ENCODE measurements at regions not wholly inside any gene's neighbourhood (a gene's known extent, or its start where the extent isn't known, plus 50 kb on each side); places are given as distances from the start of the nearest gene placed in this dataset.
A peak's percentile ranks its signal among the peaks of the same experiment; 100 is the strongest.

DNA sequence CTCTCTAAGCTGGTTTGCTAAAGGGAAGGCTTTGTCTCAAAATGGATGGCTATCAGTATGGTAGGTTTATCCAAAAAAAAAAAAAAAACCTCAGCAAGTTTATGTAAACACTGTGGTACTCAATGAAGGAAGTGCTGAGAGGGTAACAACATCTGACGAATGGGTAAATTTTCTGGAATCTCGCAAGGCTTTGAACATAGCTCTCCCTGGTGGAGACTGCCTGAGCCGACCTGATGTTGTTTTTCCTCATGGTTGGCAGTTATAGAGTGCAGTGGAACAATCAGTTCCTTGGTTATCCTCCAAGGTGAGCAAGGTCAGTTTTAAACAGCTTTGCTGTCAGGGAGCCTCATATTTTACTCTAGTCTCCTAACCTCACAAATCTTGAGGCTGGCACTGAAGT lies 94.6 kb downstream of the ZPLD1 start:
- peak in 1 of 2 experiments; percentile 45 for DNase-seq

- DNase-seq = no peak
Measured at GRCh38 chr3:102530415-102531181, 95.8 kb downstream of the ZPLD1 start.

GRCh38 chr3:102531686-102532085 lies 96.9 kb downstream of the ZPLD1 start:
- no peak for DNase-seq

- DNase-seq = no peak
Measured at GRCh38 chr3:102532901-102533300, 98.1 kb downstream of the ZPLD1 start.

GRCh38 chr3:102533784-102534183 lies 99.0 kb downstream of the ZPLD1 start:
- DNase-seq = no peak

- peak; percentile 54 to 74 for DNase-seq
Measured at GRCh38 chr3:102536456-102536855, 101.6 kb downstream of the ZPLD1 start.

DNA sequence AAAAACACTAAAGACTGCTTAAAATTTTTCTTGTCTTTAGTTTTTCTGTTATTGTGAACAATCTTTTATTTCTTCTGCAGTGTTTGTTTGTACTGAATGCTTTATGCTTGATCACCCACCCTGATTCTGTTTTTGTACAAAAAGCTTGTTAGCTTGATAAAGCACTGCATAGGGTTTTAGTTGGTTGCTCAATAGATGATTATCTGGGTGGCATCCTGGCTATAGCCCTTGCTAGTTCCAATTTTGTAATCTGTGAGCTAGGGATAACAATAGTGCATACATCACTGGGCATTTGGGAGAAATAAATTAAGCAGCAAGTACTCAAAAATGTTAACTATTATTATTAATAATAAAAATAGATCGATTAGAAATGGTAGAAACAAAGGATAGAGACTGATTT lies 102.3 kb downstream of the ZPLD1 start:
- DNase-seq = no peak

DNA sequence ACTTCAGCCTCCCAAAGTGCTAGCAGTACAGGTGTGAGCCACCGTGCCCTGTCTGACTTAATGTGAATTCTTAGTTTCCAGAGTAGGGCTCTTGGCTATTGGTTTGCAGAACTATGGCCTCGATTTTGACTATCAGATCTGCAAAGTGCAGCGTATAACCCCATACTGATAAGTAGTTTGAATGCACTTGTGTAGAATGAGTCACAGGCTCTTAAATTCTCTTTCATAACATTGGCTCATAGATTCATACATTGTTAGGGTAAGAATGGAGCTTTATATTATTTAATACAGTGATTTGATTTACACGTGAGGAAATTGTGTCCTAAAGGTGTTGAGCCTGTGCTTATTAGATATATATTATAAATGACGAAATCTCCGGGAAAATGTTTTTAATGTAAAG lies 109.9 kb downstream of the ZPLD1 start:
- no peak for DNase-seq

- no peak for DNase-seq
Measured at GRCh38 chr3:102545276-102545675, 110.5 kb downstream of the ZPLD1 start.

DNA sequence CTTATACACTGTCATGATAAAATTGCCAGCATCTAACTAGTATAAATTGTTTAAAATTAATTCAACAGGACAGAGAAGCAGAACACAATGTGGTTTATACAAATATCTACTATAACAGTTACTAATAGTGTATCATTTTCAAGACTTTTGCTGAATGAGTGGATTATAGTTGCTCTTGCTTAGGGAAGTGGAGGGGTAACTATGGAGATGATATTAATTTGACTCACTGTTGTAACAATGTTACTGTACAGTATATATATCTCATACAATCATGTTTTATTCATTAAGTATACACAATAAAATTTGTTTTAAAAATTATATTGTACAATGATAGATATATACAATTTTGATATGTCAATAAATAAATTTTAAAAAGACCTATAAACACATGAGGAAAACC lies 119.1 kb downstream of the ZPLD1 start:
- DNase-seq = no peak

GRCh38 chr3:102570511-102570910 lies 135.7 kb downstream of the ZPLD1 start:
- DNase-seq = no peak

DNA sequence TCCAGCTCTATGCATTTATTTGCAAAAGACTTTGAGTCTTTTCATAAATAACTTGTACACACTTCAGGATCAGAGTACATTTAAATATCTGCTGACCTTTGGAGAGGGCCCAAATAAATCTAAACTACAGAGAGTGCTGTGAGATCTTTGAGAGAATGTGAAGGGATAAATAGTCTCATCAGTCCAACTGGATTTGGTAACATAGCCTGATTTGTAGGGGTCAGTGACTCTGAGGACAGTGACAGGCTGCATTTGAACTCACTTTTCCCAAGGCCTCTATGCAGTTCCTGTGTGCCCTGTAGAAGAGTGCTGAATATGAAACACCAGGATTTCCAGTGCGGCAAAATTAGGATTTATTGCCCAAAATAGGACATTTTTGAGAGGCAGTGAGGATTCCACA lies 136.2 kb downstream of the ZPLD1 start:
- no peak for DNase-seq

DNA sequence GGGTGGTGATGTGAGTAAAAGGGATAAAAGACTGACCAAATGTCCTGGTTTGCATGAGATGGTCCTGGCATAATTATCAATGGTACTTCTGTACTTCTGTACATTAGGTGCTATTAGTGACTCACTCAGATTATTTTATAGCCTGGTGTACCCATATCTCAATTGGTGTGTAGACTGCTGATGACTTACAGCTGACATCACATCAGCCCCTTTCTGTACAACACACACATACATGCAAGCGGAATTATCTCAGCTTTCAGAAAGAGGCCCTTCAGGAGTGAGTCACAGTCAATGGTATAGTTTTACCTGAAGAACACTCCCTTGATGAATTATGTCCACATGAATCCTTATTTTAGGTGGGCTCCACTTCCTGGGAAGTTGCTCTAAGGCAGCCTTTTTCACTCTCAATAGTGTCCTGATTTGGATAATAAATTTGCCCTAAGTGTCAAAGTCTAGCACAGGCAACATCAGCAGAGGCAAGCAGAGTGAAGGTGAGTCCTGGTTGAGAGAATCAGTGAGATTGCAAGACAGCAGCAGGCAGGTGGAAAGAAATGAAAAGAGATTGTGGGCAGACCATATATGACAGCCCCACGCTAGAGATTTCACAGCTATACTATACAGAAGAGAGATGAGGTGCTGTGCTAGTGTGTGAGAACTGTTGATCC lies 137.0 kb downstream of the ZPLD1 start:
- no peak for DNase-seq

- no peak for DNase-seq
Measured at GRCh38 chr3:102573483-102574028, 138.7 kb downstream of the ZPLD1 start.

- DNase-seq = no peak
Measured at GRCh38 chr3:102574355-102574754, 139.5 kb downstream of the ZPLD1 start.

- no peak for DNase-seq
Measured at GRCh38 chr3:102576651-102577050, 141.8 kb downstream of the ZPLD1 start.

- DNase-seq = no peak
Measured at GRCh38 chr3:102577082-102577789, 142.4 kb downstream of the ZPLD1 start.

GRCh38 chr3:102580760-102581159 lies 145.9 kb downstream of the ZPLD1 start:
- DNase-seq = no peak

- DNase-seq = no peak
Measured at GRCh38 chr3:102586485-102586884, 151.7 kb downstream of the ZPLD1 start.

DNA sequence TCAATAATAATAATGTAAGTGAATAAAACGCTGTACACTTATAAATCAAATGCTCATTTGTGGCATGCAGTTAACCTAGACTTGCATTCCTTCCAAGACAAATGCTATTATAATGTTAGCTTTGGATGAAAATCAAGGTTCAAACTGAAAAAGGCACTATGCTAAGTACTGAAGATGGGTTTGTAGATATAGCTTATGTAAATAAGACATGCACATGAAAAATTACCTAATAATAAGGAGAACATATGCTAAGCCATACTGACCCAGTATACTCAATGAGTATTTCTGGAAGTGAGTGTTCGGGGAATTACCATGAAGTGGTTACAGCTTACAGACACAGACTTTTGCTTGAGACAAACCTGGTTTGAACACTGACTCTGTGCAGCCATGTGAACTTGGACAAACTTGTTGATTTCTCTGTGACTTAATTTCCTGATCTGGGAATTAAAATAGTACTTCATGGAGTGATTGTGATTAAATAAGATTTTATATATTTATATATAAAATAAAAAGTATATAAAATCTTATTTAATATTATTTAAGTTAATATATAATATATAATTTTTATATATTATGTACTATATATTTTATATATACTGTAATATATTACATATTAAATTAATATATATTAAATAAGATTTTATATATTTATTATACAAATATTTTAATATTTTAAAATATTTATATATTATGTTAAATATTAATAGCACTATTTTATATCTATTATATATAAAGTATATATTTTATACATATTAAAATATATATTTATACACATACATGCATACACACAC lies 159.2 kb downstream of the ZPLD1 start:
- DNase-seq = no peak

GRCh38 chr3:102595057-102595456 lies 160.2 kb downstream of the ZPLD1 start:
- no peak for DNase-seq

GRCh38 chr3:102599819-102600576 lies 165.2 kb downstream of the ZPLD1 start:
- no peak for DNase-seq

All from NCI-H526 (cell line).